ENCODE measurements at regions not wholly inside any gene's neighbourhood (a gene's known extent, or its start where the extent isn't known, plus 50 kb on each side); places are given as distances from the start of the nearest gene placed in this dataset.

DNA sequence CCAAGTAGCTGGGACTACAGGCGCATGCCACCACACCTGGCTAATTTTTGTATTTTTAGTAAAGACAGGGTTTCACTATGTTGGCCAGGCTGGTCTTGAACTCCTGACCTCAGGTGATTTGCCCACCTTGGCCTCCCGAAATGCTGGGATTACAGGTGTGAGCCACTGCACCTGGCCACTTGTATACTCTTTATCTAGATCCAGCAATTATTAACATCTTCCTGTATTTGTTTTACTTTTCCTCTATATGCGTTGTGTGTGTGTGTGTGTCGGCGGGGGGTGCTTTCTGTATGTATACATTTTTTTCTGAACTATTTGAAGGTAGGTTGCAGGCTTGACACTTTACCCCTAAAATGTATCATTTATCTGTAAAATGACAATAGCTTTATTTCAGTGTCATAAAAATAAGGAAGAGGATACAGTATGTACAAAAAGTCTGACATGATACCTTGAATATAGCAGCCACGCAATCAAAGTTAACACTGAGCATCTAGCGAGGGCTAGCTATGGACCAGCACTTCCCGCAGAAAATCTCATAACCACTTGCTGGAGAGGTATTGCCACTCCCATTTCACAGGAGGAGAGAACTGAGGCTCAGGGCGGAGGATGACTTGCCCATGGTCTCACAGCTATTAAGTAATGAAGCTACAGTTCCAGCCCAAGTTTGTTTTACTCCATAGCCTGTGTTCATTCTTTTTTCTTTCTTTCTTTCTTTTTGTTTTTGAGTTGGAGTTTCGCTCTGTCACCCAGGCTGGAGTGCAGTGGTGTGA is 251.3 kb downstream of the MYCN start:
- H3K4me3 Mint-ChIP-seq = no peak overlapping the region
- Histone ChIP-seq H2BK5ac (ENCODE audit: insufficient read length, low read length) (no peak overlapping the region), H4K5ac (ENCODE audit: insufficient read length, low read depth, low read length) (no peak overlapping the region), H2AK5ac (ENCODE audit: insufficient read length, low read length) (no peak overlapping the region), H3K23ac (ENCODE audit: insufficient read length, low read depth, low read length) (no peak overlapping the region), H2BK15ac (ENCODE audit: low read depth, low read length) (no peak overlapping the region), H3K27me3 (ENCODE audit: insufficient read depth, low read length) (no peaks in the 10 kb centered on the region), H3T11ph (ENCODE audit: low read length) (no peak overlapping the region), H2BK20ac (ENCODE audit: low read depth, low read length, poor library complexity, severe bottlenecking) (no peak overlapping the region), H2AFZ (ENCODE audit: low read length) (no peak overlapping the region), H4K8ac (replicated peaks; ENCODE audit: insufficient read length, low read depth, low read length) (no peak overlapping the region), H3K9me3 (ENCODE audit: control insufficient read depth, low read depth, low read length) (no peaks in the 10 kb centered on the region), H3K27ac (ENCODE audit: insufficient read length, low read depth, low read length) (no peak overlapping the region), H3K79me2 (ENCODE audit: insufficient read depth, low read length) (no peaks in the 10 kb centered on the region), H2BK120ac (ENCODE audit: low read depth, low read length, poor library complexity, severe bottlenecking) (no peak overlapping the region), H2BK12ac (ENCODE audit: insufficient read length, low read depth, low read length) (no peak overlapping the region), H3K79me1 (ENCODE audit: insufficient read depth, low read depth, low read length, poor library complexity, severe bottlenecking) (no peaks in the 10 kb centered on the region), H3K4me2 (ENCODE audit: insufficient read depth, insufficient read length, low read length) (no peak overlapping the region), H4K91ac (ENCODE audit: insufficient read length, low read depth, low read length) (no peak overlapping the region), H3K23me2 (ENCODE audit: insufficient read length, low read depth, low read length, poor library complexity, severe bottlenecking) (no peaks in the 10 kb centered on the region), H3K4me1 (ENCODE audit: insufficient read depth, low read length) (no peaks in the 10 kb centered on the region), H3K56ac (ENCODE audit: insufficient read length, low read depth, low read length) (no peak overlapping the region), H3K4ac (ENCODE audit: low read depth, low read length) (no peak overlapping the region), H3K9ac (ENCODE audit: extremely low read depth, insufficient read length, low read length) (no peak overlapping the region), H3K14ac (ENCODE audit: insufficient read depth, low read length) (no peak overlapping the region), H3K18ac (ENCODE audit: insufficient read length, low read depth, low read length) (no peak overlapping the region), H4K20me1 (ENCODE audit: control insufficient read depth, insufficient read depth, insufficient read length) (no peaks in the 10 kb centered on the region)
- H3K9me3 Mint-ChIP-seq = no peaks in the 10 kb centered on the region
- no CpG with 5 or more reads among the region's 10 CpGs for WGBS (ENCODE audit: extremely low coverage, insufficient read length, low lambda C conversion rate)
- no peak overlapping the region for H3K27ac Mint-ChIP-seq
- TF ChIP-seq, protein P1, sequence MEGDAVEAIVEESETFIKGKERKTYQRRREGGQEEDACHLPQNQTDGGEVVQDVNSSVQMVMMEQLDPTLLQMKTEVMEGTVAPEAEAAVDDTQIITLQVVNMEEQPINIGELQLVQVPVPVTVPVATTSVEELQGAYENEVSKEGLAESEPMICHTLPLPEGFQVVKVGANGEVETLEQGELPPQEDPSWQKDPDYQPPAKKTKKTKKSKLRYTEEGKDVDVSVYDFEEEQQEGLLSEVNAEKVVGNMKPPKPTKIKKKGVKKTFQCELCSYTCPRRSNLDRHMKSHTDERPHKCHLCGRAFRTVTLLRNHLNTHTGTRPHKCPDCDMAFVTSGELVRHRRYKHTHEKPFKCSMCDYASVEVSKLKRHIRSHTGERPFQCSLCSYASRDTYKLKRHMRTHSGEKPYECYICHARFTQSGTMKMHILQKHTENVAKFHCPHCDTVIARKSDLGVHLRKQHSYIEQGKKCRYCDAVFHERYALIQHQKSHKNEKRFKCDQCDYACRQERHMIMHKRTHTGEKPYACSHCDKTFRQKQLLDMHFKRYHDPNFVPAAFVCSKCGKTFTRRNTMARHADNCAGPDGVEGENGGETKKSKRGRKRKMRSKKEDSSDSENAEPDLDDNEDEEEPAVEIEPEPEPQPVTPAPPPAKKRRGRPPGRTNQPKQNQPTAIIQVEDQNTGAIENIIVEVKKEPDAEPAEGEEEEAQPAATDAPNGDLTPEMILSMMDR (conservative IDR thresholded peaks at IDR 0.05) = no peak
- H3K27me3 Mint-ChIP-seq (ENCODE audit: low read depth) = no peaks in the 10 kb centered on the region
- peaks cover 15% of the 10 kb centered on the region in 2 experiments for H3K4me1 Mint-ChIP-seq
- DNase-seq = no peak
- no peaks in the 10 kb centered on the region for H3K36me3 Mint-ChIP-seq (ENCODE audit: insufficient read depth in 1 of 3, low read depth in 3 of 3)

Measured in H9 (cell line).